HG02981 (cell line): ENCODE measurements at regions not wholly inside any gene's neighbourhood (a gene's known extent, or its start where the extent isn't known, plus 50 kb on each side); places are given as distances from the start of the nearest gene placed in this dataset.
"Not testable (repeated sequence)": the region's sequence is repeated elsewhere in the genome, so short reads cannot be mapped to it uniquely, and the experiment has no call there.

Experiments used
- ATAC-seq: cut with Tn5 transposase; IDR thresholded peaks from one replicate; pipeline ENCODE4 v1.9.1; 2021; ENCODE audit warnings: mild to moderate bottlenecking, moderate library complexity; ENCODE audit not compliant: unreplicated experiment

- not testable (repeated sequence) for ATAC-seq
These were observed 407.3 kb upstream of the ADAMTSL1 start for GRCh38 chr9:18066608-18067007.

- no peak for ATAC-seq
These were observed 406.3 kb upstream of the ADAMTSL1 start for GRCh38 chr9:18067548-18068120.

- no peak for ATAC-seq
These were observed 405.1 kb upstream of the ADAMTSL1 start for GRCh38 chr9:18068900-18069299.

- ATAC-seq: no peak
These were observed 402.3 kb upstream of the ADAMTSL1 start for GRCh38 chr9:18071651-18072060.

GRCh38 chr9:18073002-18073401 is 401.0 kb upstream of the ADAMTSL1 start:
- ATAC-seq: no peak

GRCh38 chr9:18074041-18074440 is 399.9 kb upstream of the ADAMTSL1 start:
- no peak for ATAC-seq

- no peak for ATAC-seq
These were observed 398.6 kb upstream of the ADAMTSL1 start for GRCh38 chr9:18075253-18075952.

- no peak for ATAC-seq
These were observed 395.8 kb upstream of the ADAMTSL1 start for GRCh38 chr9:18077941-18078678.

- no peak for ATAC-seq
These were observed 381.8 kb upstream of the ADAMTSL1 start for GRCh38 chr9:18092138-18092537.

GRCh38 chr9:18106006-18106560 is 367.9 kb upstream of the ADAMTSL1 start:
- no peak for ATAC-seq

- ATAC-seq: no peak
These were observed 364.3 kb upstream of the ADAMTSL1 start for GRCh38 chr9:18109675-18110074.

GRCh38 chr9:18111146-18111545 is 362.8 kb upstream of the ADAMTSL1 start:
- no peak for ATAC-seq

- no peak for ATAC-seq
These were observed 359.1 kb upstream of the ADAMTSL1 start for GRCh38 chr9:18114559-18115475.

GRCh38 chr9:18118268-18118667 is 355.7 kb upstream of the ADAMTSL1 start:
- no peak for ATAC-seq

GRCh38 chr9:18122171-18122570 is 351.8 kb upstream of the ADAMTSL1 start:
- ATAC-seq: no peak

- ATAC-seq: no peak
These were observed 349.2 kb upstream of the ADAMTSL1 start for GRCh38 chr9:18124760-18125159.

GRCh38 chr9:18126831-18127498 is 347.0 kb upstream of the ADAMTSL1 start:
- ATAC-seq: no peak

- no peak for ATAC-seq
These were observed 346.5 kb upstream of the ADAMTSL1 start for GRCh38 chr9:18127499-18127875.

GRCh38 chr9:18129809-18130334 is 344.1 kb upstream of the ADAMTSL1 start:
- ATAC-seq: no peak
